Upper lobe of left lung (tissue), 4 donors: ENCODE measurements at regions not wholly inside any gene's neighbourhood (a gene's known extent, or its start where the extent isn't known, plus 50 kb on each side); places are given as distances from the start of the nearest gene placed in this dataset.

Source experiments
- CTCF ChIP-seq, 6 experiments: fragments of 450-650 bp in 4 of 6; fragments of 200-600 bp in 2 of 6; sonication (generic) in 2 of 6; IDR thresholded peaks; one replicate each; pipeline ENCODE4 v1.5.1; 2016 to 2019; ENCODE audit warnings: antibody characterized with exemption in 6 of 6
- POLR2A ChIP-seq, 4 donors: fragments of 450-650 bp; IDR thresholded peaks; one replicate each; pipeline ENCODE4 v1.5.1; 2016 to 2017; ENCODE audit warnings: antibody characterized with exemption in 4 of 4, mild to moderate bottlenecking in 2 of 4
- POLR2AphosphoS5 ChIP-seq, 2 donors: sonication (generic); formaldehyde crosslinking; IDR thresholded peaks; one replicate each; pipeline ENCODE4 v1.5.1; 2017; ENCODE audit warnings: antibody characterized with exemption in 2 of 2

DNA sequence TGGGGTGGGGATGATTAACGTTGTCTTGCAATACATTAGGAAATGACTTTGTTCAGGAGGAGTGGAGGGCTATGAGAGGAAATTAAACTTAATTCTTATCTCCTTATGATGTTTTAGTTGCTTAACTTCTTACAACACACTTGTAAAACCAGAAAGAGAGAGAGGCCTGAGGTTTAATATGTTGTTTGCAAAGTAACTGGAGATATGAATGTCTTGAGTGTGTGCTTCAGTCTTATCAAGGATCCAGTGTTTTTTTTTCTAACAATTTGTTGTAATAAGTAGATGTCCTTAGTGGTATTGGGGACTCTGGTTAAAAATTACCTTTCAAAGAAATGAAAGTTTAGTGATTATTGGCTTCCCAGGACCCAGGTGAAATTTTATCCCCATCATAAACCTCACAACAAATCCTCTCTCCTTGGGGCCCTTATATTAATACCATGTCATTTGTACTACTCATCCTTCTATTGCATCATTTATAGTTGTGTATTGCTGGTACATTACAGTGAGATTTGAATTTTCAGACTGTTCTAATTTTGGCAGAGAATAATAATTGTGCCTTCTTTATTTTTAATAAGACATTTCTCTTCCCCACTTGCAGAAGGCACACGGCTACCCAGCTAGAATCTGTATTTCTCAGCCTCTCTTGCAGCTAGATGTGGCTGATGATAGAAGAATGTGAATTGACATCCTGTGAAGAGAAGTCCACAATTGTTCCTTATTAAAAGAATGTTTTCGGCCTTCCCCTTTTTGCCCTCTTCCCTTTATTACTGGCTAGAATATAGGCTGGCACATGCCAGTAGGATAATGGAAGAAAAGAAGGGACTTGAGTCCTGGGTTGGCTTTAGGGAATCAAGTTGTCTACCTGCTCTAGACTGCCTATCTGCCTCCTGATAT is 91.9 kb upstream of the CXCR4 start:
- no peak for TF ChIP-seq POLR2A (IDR thresholded peaks at IDR 0.05)
- no peak for TF ChIP-seq CTCF (IDR thresholded peaks at IDR 0.05)
- TF ChIP-seq POLR2AphosphoS5 (IDR thresholded peaks at IDR 0.05): no peak
